Heart left ventricle (tissue), 13 donors: ENCODE measurements at regions not wholly inside any gene's neighbourhood (a gene's known extent, or its start where the extent isn't known, plus 50 kb on each side); places are given as distances from the start of the nearest gene placed in this dataset.

Source experiments
- CTCF ChIP-seq, 12 donors: fragments of 200-600 bp; sonication (generic) in 4 of 12; IDR thresholded peaks; one replicate each; pipeline versions ENCODE4 v1.5.0 to v1.8.0; 2018 to 2022; ENCODE audit warnings: antibody characterized with exemption in 12 of 12, mild to moderate bottlenecking in 5 of 12
- POLR2A ChIP-seq, 2 donors: fragments of 450-650 bp; IDR thresholded peaks; one replicate each; pipeline ENCODE4 v1.6.1; 2017; ENCODE audit warnings: antibody characterized with exemption in 2 of 2, mild to moderate bottlenecking in 2 of 2, moderate library complexity in 2 of 2
- donor health status: ischemic (EF 13 %, LVEDD 7.1; RV severe dilation, severe dysfunction).
- donor health status: DM: no; HTN: yes; CAD: no.
- donor health status: DM: no; HTN: no; CAD: no.
- donor health status: ischemic (EF 25% LVEDD 6.9; RV normal size, moderate dysfunction).
- donor health status: ischemic (EF 25% LVEDD 5.7; RV mildly dilated, moderate dysfunction).
- donor health status: ischemic (EF 35%, LVEDD 5.7; RV mildly dilated, moderate dysfunction).
- donor health status: nonischemic (EF 11% LVEDD 7.7; RV severe dilation, severe dysfunction).
- donor health status: DM: yes; HTN: yes; CAD: no.
- donor health status: PGD.
- donor health status: ischemic (EF 29% LVEDD 5.4; RV normal size, mild dysfunction).
- donor health status: nonischemic (EF 23%, LVEDD 6.1; RV moderate dilation, normal function).

GRCh38 chr6:19713984-19714383, 123.2 kb upstream of the ID4 start:
- TF ChIP-seq CTCF (IDR thresholded peaks at IDR 0.05): no peak
- no peak for TF ChIP-seq POLR2A (IDR thresholded peaks at IDR 0.05)
